ENCODE measurements at regions not wholly inside any gene's neighbourhood (a gene's known extent, or its start where the extent isn't known, plus 50 kb on each side); places are given as distances from the start of the nearest gene placed in this dataset.

- FAIRE-seq = no peak
Measured at GRCh38 chr12:63317880-63318279, 166.9 kb upstream of the AVPR1A start.

GRCh38 chr12:63317286-63317846 is 166.4 kb upstream of the AVPR1A start:
- no peak for FAIRE-seq

GRCh38 chr12:63313139-63313538 is 162.1 kb upstream of the AVPR1A start:
- no peak for FAIRE-seq

GRCh38 chr12:63308671-63309070 is 157.7 kb upstream of the AVPR1A start:
- FAIRE-seq = no peak

GRCh38 chr12:63307849-63308248 is 156.8 kb upstream of the AVPR1A start:
- FAIRE-seq = no peak

- no peak for FAIRE-seq
Measured at GRCh38 chr12:63305901-63306875, 155.2 kb upstream of the AVPR1A start.

GRCh38 chr12:63304887-63305316 is 153.9 kb upstream of the AVPR1A start:
- FAIRE-seq = no peak

- no peak for FAIRE-seq
Measured at GRCh38 chr12:63302941-63303536, 152.0 kb upstream of the AVPR1A start.

GRCh38 chr12:63302269-63302940 is 151.4 kb upstream of the AVPR1A start:
- FAIRE-seq = no peak

GRCh38 chr12:63301311-63301710 is 150.3 kb upstream of the AVPR1A start:
- FAIRE-seq = no peak

- no peak for FAIRE-seq
Measured at GRCh38 chr12:63298386-63298930, 147.5 kb upstream of the AVPR1A start.

GRCh38 chr12:63294327-63294632 is 143.3 kb upstream of the AVPR1A start:
- FAIRE-seq = no peak

GRCh38 chr12:63292471-63293221 is 141.6 kb upstream of the AVPR1A start:
- no peak for FAIRE-seq

GRCh38 chr12:63276537-63277365 is 125.8 kb upstream of the AVPR1A start:
- FAIRE-seq = peak; percentile 71

- no peak for FAIRE-seq
Measured at GRCh38 chr12:63266988-63267387, 116.0 kb upstream of the AVPR1A start.

GRCh38 chr12:63264629-63265028 is 113.6 kb upstream of the AVPR1A start:
- no peak for FAIRE-seq

GRCh38 chr12:63250486-63250885 is 99.5 kb upstream of the AVPR1A start:
- FAIRE-seq = no peak

GRCh38 chr12:63238892-63239291 is 87.9 kb upstream of the AVPR1A start:
- no peak for FAIRE-seq

GRCh38 chr12:63232896-63233295 is 81.9 kb upstream of the AVPR1A start:
- FAIRE-seq = no peak

GRCh38 chr12:63228853-63229252 is 77.9 kb upstream of the AVPR1A start:
- FAIRE-seq = no peak

- no peak for FAIRE-seq
Measured at GRCh38 chr12:63226792-63227463, 75.9 kb upstream of the AVPR1A start.

All from islet of Langerhans (tissue), 1 donor.